Endothelial cell of umbilical vein (primary cell): ENCODE measurements at regions not wholly inside any gene's neighbourhood (a gene's known extent, or its start where the extent isn't known, plus 50 kb on each side); places are given as distances from the start of the nearest gene placed in this dataset.

ENCODE experiments used
- BruUV-seq: library from RNA; stranded (reverse); fragments of 400-500 nt; replicated peaks from 2 replicates; lab custom pipeline; 2021; lab: Mats Ljungman, UMichigan
- CTCF ChIA-PET: fragments of 300-600, 350-600 bp; sonication (Branson Sonifier 250); formaldehyde crosslinking; loops from one replicate; lab custom pipeline; 2021; ENCODE audit warnings: antibody characterized with exemption, inconsistent platforms; lab: Charles Lee
- POLR2A ChIA-PET: fragments of 300-600, 350-600 bp; sonication (Branson Sonifier 250); formaldehyde crosslinking; loops from one replicate; lab custom pipeline; 2021; ENCODE audit warnings: antibody characterized with exemption, inconsistent platforms; lab: Charles Lee
- DNase-seq: peaks from one replicate; pipeline ENCODE4 v3.0.0-alpha.2; 2011; ENCODE audit warnings: low read depth, low spot score
- FAIRE-seq: peaks from 2 replicates; lab custom pipeline; 2011; peaks lifted over from hg19 to GRCh38; lab: Jason Lieb, UNC
- H2AFZ ChIP-seq: 2 replicates; pipeline ENCODE4 v1.6.0; 2012; ENCODE audit warnings: low read depth, low read length, control low read depth, inconsistent platforms
- H3K27ac ChIP-seq: 2 replicates; pipeline ENCODE4 v1.5.1; 2011; ENCODE audit warnings: low read depth, mild to moderate bottlenecking, control low read depth, low read length, moderate library complexity; ENCODE audit not compliant: insufficient read depth
- H3K27me3 ChIP-seq, 2 experiments: 2 replicates each; pipeline versions ENCODE4 v1.6.0 to v1.6.1; 2011; ENCODE audit warnings: low read length in 2 of 2, mixed read lengths in 1 of 2; ENCODE audit not compliant: control insufficient read depth in 2 of 2, insufficient read depth in 2 of 2
- H3K36me3 ChIP-seq, 2 experiments: 2 replicates in 1 of 2; 3 replicates in 1 of 2; pipeline ENCODE4 v1.5.1; 2011; ENCODE audit warnings: low read length in 2 of 2, mild to moderate bottlenecking in 1 of 2, moderate library complexity in 1 of 2; ENCODE audit not compliant: control insufficient read depth in 2 of 2, insufficient read depth in 2 of 2; ENCODE audit errors: extremely low read depth in 1 of 2
- H3K4me1 ChIP-seq: 3 replicates; pipeline ENCODE4 v1.5.1; 2011; ENCODE audit warnings: mild to moderate bottlenecking, low read length; ENCODE audit not compliant: control insufficient read depth, insufficient read depth; ENCODE audit errors: extremely low read depth
- H3K4me2 ChIP-seq: 2 replicates; pipeline ENCODE4 v1.6.1; 2011; ENCODE audit warnings: low read length, control low read depth, mixed read lengths; ENCODE audit not compliant: insufficient read depth
- H3K4me3 ChIP-seq, 3 experiments: fragments of 200-600 bp in 1 of 3; sonication (generic), shearing (Covaris generic) in 1 of 3; replicated peaks in 1 of 3; 2 replicates each; pipeline ENCODE4 v1.5.1; 2011 to 2016; ENCODE audit warnings: control low read depth in 3 of 3, low read length in 3 of 3, mild to moderate bottlenecking in 2 of 3, inconsistent platforms in 1 of 3, low read depth in 1 of 3, moderate library complexity in 1 of 3; ENCODE audit not compliant: insufficient read depth in 1 of 3
- H3K79me2 ChIP-seq: 2 replicates; pipeline ENCODE4 v1.6.0; 2012; ENCODE audit warnings: low read length, inconsistent platforms; ENCODE audit not compliant: control insufficient read depth, insufficient read depth
- H3K9ac ChIP-seq: replicated peaks from 2 replicates; pipeline ENCODE3; 2011; ENCODE audit warnings: low read length, control low read depth; ENCODE audit not compliant: insufficient read depth; ENCODE audit errors: extremely low read depth
- H3K9me1 ChIP-seq: replicated peaks from 3 replicates; pipeline ENCODE4 v1.6.0; 2011; ENCODE audit warnings: mild to moderate bottlenecking, low read length; ENCODE audit not compliant: control insufficient read depth, insufficient read depth; ENCODE audit errors: extremely low read depth
- H3K9me3 ChIP-seq: replicated peaks from 2 replicates; pipeline ENCODE4 v1.5.1; 2012; ENCODE audit warnings: low read length, inconsistent platforms; ENCODE audit not compliant: control insufficient read depth, insufficient read depth
- H4K20me1 ChIP-seq: replicated peaks from 2 replicates; pipeline ENCODE3; 2011; ENCODE audit warnings: mild to moderate bottlenecking, low read length; ENCODE audit not compliant: control insufficient read depth, insufficient read depth; ENCODE audit errors: extremely low read depth
- CTCF ChIP-seq, 2 donors: IDR thresholded peaks; 1 replicate in 1 of 2; 2 replicates in 1 of 2; pipeline ENCODE4 v1.5.1; 2011; ENCODE audit warnings: low read length in 2 of 2, mild to moderate bottlenecking in 2 of 2, moderate library complexity in 2 of 2, control low read depth in 1 of 2, inconsistent platforms in 1 of 2, low read depth in 1 of 2; ENCODE audit not compliant: insufficient read depth in 1 of 2; ENCODE audit errors: extremely low read depth in 1 of 2
- EZH2 ChIP-seq: IDR thresholded peaks from 2 replicates; pipeline ENCODE4 v1.6.1; 2012; ENCODE audit warnings: borderline replicate concordance, low read depth, mild to moderate bottlenecking, moderate library complexity, low read length, inconsistent platforms; ENCODE audit not compliant: severe bottlenecking
- FOS ChIP-seq: IDR thresholded peaks from 2 replicates; pipeline ENCODE4 v1.6.1; 2011; ENCODE audit warnings: mild to moderate bottlenecking, low read length, moderate library complexity, borderline replicate concordance; ENCODE audit not compliant: insufficient read depth
- GATA2 ChIP-seq: IDR thresholded peaks from 2 replicates; pipeline ENCODE4 v1.7.0; 2011; ENCODE audit warnings: low read depth, mild to moderate bottlenecking, moderate library complexity, mixed read lengths, low read length; ENCODE audit not compliant: insufficient read length, insufficient read depth
- JUN ChIP-seq: IDR thresholded peaks from 2 replicates; pipeline ENCODE4 v1.6.1; 2011; ENCODE audit warnings: borderline replicate concordance, low read depth; ENCODE audit not compliant: insufficient read length, insufficient read depth
- MYC ChIP-seq: IDR thresholded peaks from one replicate; pipeline ENCODE4 v1.6.1; 2011; ENCODE audit warnings: mild to moderate bottlenecking, low read depth, low read length
- POLR2A ChIP-seq: IDR thresholded peaks from 2 replicates; pipeline ENCODE4 v1.6.1; 2012; ENCODE audit warnings: low read depth, mild to moderate bottlenecking, control low read depth, low read length
- POLR2AphosphoS5 ChIP-seq: IDR thresholded peaks from 2 replicates; pipeline ENCODE4 v1.6.1; 2012; ENCODE audit warnings: low read depth, mild to moderate bottlenecking, control low read depth, low read length, moderate library complexity; ENCODE audit not compliant: insufficient read depth
- dilution Hi-C: fragments of 300-500 bp; cut with MboI; formaldehyde crosslinking; loops from one replicate; pipeline ENCODE4 v1.15.0; 2019; ENCODE audit warnings: low sequenced_read_pairs; ENCODE audit not compliant: extremely low pct_ligation_motif_present
- intact Hi-C: fragments of 100-400 bp; cut with micrococcal nuclease; formaldehyde crosslinking; loops from one replicate; pipeline ENCODE4 v1.10.0; 2022
- TF ChIP-seq, protein P1 (sequence below): IDR thresholded peaks from 2 replicates; pipeline ENCODE4 v1.6.1; 2011; ENCODE audit not compliant: insufficient read depth, insufficient read length

DNA sequence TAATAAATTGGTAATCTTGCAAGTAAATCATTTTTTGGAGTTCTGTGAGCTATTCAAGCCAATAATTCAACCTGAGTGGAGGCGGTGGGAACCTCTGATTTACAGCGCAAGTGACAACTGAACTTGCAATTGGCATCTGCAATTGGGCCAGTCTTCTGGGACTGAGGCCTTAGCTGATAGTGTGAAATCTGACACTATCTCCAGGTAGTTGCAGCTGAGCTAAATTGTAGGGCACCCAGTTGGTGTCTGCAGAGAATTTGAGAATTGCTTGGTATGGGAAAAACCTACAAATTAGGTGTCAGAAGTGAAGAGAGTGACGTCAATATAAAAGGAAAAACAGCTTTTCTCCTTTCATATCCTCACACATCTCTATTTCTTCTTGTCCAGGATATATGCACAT is 1633.6 kb upstream of the GOT2 start:
- H3K27ac ChIP-seq = no peak overlapping the region
- H3K79me2 ChIP-seq = no peaks in the 10 kb centered on the region
- no peaks in the 10 kb centered on the region for H3K4me1 ChIP-seq
- DNase-seq (no peak), FAIRE-seq (no peak)
- BruUV-seq = no TSS peak
- H3K36me3 ChIP-seq = no peaks in the 10 kb centered on the region
- no peak overlapping the region for H3K4me2 ChIP-seq
- no peaks in the 10 kb centered on the region for H3K9me1 ChIP-seq
- intact Hi-C loops (no loop called here), dilution Hi-C loops (no loop called here)
- TF ChIP-seq POLR2AphosphoS5 (no peak), JUN (no peak), CTCF (IDR thresholded peaks at IDR 0.05; ENCODE audit: extremely low read depth in 1 of 2, insufficient read depth in 1 of 2, low read depth in 1 of 2, low read length in 2 of 2) (no peak), FOS (no peak), MYC (no peak), GATA2 (no peak), EZH2 (no peak), POLR2A (no peak)
- TF ChIP-seq, protein P1, sequence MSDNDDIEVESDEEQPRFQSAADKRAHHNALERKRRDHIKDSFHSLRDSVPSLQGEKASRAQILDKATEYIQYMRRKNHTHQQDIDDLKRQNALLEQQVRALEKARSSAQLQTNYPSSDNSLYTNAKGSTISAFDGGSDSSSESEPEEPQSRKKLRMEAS = no peak
- no peak overlapping the region for H3K9ac ChIP-seq
- H3K4me3 ChIP-seq = no peak overlapping the region
- H3K9me3 ChIP-seq = no peaks in the 10 kb centered on the region
- ChIA-PET POLR2A (no interaction called here), CTCF (no interaction called here)
- H2AFZ ChIP-seq = no peak overlapping the region
- H3K27me3 ChIP-seq = no peaks in the 10 kb centered on the region
- H4K20me1 ChIP-seq = no peaks in the 10 kb centered on the region
